Fibroblast of villous mesenchyme (primary cell): ENCODE measurements at regions not wholly inside any gene's neighbourhood (a gene's known extent, or its start where the extent isn't known, plus 50 kb on each side); places are given as distances from the start of the nearest gene placed in this dataset.

Experiments used
- DNase-seq: peaks from one replicate; pipeline ENCODE4 v3.0.0-alpha.2; 2010; ENCODE audit warnings: low read depth
- H3K4me3 ChIP-seq: 2 replicates; pipeline ENCODE4 v1.5.1; 2011; ENCODE audit warnings: low read depth, mild to moderate bottlenecking, low read length
- TF ChIP-seq, protein P1 (sequence below): IDR thresholded peaks from 2 replicates; pipeline ENCODE4 v1.5.1; 2012; ENCODE audit warnings: low read depth, mild to moderate bottlenecking, low read length; ENCODE audit not compliant: insufficient read depth

GRCh38 chr4:123597586-123597985, 201.0 kb downstream of the SPRY1 start:
- TF ChIP-seq, protein P1, sequence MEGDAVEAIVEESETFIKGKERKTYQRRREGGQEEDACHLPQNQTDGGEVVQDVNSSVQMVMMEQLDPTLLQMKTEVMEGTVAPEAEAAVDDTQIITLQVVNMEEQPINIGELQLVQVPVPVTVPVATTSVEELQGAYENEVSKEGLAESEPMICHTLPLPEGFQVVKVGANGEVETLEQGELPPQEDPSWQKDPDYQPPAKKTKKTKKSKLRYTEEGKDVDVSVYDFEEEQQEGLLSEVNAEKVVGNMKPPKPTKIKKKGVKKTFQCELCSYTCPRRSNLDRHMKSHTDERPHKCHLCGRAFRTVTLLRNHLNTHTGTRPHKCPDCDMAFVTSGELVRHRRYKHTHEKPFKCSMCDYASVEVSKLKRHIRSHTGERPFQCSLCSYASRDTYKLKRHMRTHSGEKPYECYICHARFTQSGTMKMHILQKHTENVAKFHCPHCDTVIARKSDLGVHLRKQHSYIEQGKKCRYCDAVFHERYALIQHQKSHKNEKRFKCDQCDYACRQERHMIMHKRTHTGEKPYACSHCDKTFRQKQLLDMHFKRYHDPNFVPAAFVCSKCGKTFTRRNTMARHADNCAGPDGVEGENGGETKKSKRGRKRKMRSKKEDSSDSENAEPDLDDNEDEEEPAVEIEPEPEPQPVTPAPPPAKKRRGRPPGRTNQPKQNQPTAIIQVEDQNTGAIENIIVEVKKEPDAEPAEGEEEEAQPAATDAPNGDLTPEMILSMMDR: no peak
- DNase-seq: peak; percentile 60
- H3K4me3 ChIP-seq: no peak overlapping the region

GRCh38 chr4:123598331-123598730, 201.7 kb downstream of the SPRY1 start:
- TF ChIP-seq, protein P1: no peak
- no peak overlapping the region for H3K4me3 ChIP-seq
- DNase-seq: no peak

GRCh38 chr4:123599061-123599919, 202.7 kb downstream of the SPRY1 start:
- H3K4me3 ChIP-seq: no peak overlapping the region
- TF ChIP-seq, protein P1: no peak
- peak; percentile 87 for DNase-seq

DNA sequence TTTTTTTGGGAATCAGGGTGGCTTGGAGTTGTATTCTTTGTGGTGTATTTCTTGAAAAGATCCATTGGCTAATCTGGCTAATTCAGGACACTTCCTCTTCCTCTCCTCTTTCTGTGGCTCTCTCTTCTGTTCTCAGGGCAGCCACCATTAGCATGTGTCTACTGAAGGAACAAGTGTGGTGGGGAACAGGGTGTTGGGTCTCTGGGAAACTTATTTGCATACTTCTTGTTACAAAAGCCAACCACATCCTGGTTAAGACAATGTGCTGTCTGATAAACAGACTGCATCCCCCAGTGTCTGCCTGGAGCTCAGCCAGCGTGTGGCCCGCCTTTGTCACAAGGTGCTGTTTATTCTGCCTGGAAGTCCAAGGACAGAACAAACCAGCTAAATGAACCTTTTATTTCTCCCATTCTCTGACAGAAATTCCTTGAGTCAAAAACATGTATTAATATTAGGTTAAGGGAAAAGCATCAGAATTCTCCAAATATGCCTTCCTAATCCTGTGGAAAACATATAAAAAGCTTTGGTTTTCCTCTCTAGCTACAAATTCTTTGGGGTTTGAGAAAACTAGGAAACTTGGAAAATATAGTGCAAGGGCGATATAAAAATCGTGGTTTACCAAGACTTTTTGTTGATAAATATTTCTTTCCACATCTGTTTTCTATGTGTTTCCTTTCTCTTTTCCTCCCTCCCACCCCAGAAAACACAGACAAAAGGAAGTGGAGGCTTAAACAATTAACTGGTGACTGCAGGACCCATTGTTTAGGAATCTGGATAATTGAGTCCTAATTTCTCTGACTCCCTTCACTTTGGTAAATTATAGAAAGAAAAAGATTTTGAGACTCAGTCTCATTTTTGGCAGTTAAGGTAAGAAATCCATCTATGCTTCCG, 203.6 kb downstream of the SPRY1 start:
- TF ChIP-seq, protein P1: no peak
- no peak overlapping the region for H3K4me3 ChIP-seq
- DNase-seq: peak; percentile 66

DNA sequence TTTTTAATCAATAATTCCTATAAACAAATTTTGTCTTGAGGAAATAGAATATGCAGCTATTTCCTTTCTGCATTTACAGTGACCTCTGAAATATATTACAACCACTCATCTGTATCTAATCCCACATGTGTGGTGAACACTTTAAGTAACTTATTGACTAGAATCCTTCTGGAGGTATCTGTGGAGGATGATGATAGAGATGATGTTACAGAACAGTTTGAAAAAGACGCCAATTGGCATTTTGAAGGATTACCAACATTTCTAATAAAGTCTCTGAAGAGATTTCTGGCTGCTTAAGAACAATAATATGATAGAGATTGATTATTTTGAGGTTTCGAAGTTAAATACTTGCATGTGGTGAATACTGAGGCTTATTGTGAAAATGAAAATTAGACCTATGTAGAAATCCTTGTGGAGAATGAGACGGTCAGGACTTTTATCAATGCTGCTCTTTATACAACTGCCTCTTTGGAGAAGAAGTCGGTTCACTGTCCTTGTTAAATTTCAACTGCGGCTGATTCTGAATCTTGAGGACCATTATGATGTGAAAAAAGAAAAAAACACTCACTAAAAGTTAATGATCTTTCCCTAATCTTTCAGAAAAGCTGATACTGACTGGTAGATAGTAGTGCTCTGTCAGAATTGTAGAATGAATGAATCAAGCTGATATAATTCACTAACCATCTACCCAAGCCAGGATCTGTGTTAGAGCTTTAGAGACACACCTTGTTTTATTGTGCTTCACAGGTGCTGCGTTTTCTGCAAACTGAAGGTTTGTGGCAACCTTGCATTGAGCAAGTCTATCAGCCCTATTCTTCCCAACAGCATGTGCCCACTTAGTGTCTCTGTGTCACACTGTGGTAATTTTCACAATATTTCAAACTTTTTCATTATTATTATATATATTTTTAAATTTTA, 204.7 kb downstream of the SPRY1 start:
- TF ChIP-seq, protein P1: no peak
- no peak for DNase-seq
- H3K4me3 ChIP-seq: no peak overlapping the region

GRCh38 chr4:123602007-123602406, 205.4 kb downstream of the SPRY1 start:
- DNase-seq: no peak
- TF ChIP-seq, protein P1: no peak
- no peak overlapping the region for H3K4me3 ChIP-seq
